Lower lobe of right lung (tissue), 2 donors: ENCODE measurements at regions not wholly inside any gene's neighbourhood (a gene's known extent, or its start where the extent isn't known, plus 50 kb on each side); places are given as distances from the start of the nearest gene placed in this dataset.

Experiments
- ATAC-seq, 2 donors: fragments of 200-7000 bp; cut with Tn5 transposase; one replicate each; pipeline ENCODE4 v1.9.1; 2020 to 2022; ENCODE audit warnings: mild to moderate bottlenecking in 2 of 2, moderate library complexity in 2 of 2
- DNase-seq: peaks from one replicate; pipeline ENCODE4 v3.0.0-alpha.2; 2020
- H3K27ac ChIP-seq: fragments of 200-600 bp; one replicate; pipeline ENCODE4 v1.8.0; 2022
- H3K27me3 ChIP-seq: fragments of 200-600 bp; one replicate; pipeline ENCODE4 v1.8.0; 2022; ENCODE audit warnings: low read depth
- H3K36me3 ChIP-seq: fragments of 200-600 bp; one replicate; pipeline ENCODE4 v1.8.0; 2022; ENCODE audit warnings: mild to moderate bottlenecking
- H3K4me1 ChIP-seq: fragments of 200-600 bp; one replicate; pipeline ENCODE4 v1.8.0; 2022
- H3K4me3 ChIP-seq: fragments of 200-600 bp; one replicate; pipeline ENCODE4 v1.8.0; 2022; ENCODE audit warnings: mild to moderate bottlenecking
- H3K9me3 ChIP-seq: fragments of 200-600 bp; one replicate; pipeline ENCODE4 v1.8.0; 2022
- intact Hi-C: fragments of 100-400 bp; cut with DNase I; formaldehyde crosslinking; loops from one replicate; pipeline ENCODE4 v1.11.0; 2022
- TF ChIP-seq, protein P1 (sequence below): fragments of 200-600 bp; IDR thresholded peaks from one replicate; pipeline ENCODE4 v1.8.0; 2022; ENCODE audit warnings: antibody characterized with exemption, mild to moderate bottlenecking
- donor health status: DM: no; HTN: yes; CAD: no; lungs with severe emphysema.

GRCh38 chr12:60093428-60093827, 497.6 kb downstream of the SLC16A7 start:
- H3K27ac ChIP-seq = no peak overlapping the region

DNA sequence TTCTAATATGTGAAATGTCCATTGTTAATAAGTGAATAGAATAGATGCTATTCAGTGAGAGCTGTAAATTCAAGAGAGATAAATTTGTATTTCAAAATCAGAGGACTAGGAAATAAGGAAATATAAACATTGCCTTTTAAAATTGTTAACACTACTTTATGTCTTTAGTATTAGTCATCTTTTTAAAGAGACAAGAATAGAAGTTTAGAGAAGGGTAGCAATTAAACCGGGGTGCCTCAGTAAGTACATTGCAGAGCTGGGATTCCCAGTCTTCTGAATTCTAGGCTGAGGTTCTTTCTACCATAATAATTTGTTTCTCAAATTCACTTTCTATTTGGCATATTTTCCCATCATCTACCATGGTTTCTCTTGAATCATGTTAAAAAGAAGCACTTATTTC, 498.6 kb downstream of the SLC16A7 start:
- intact Hi-C loops = no loop called here
- no peaks in the 10 kb centered on the region for H3K27me3 ChIP-seq
- TF ChIP-seq, protein P1, sequence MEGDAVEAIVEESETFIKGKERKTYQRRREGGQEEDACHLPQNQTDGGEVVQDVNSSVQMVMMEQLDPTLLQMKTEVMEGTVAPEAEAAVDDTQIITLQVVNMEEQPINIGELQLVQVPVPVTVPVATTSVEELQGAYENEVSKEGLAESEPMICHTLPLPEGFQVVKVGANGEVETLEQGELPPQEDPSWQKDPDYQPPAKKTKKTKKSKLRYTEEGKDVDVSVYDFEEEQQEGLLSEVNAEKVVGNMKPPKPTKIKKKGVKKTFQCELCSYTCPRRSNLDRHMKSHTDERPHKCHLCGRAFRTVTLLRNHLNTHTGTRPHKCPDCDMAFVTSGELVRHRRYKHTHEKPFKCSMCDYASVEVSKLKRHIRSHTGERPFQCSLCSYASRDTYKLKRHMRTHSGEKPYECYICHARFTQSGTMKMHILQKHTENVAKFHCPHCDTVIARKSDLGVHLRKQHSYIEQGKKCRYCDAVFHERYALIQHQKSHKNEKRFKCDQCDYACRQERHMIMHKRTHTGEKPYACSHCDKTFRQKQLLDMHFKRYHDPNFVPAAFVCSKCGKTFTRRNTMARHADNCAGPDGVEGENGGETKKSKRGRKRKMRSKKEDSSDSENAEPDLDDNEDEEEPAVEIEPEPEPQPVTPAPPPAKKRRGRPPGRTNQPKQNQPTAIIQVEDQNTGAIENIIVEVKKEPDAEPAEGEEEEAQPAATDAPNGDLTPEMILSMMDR = no peak
- no peaks in the 10 kb centered on the region for H3K4me1 ChIP-seq
- H3K36me3 ChIP-seq = no peaks in the 10 kb centered on the region
- ATAC-seq = no peak
- H3K27ac ChIP-seq = no peak overlapping the region
- H3K9me3 ChIP-seq = peaks cover 6% of the 10 kb centered on the region
- no peak overlapping the region for H3K4me3 ChIP-seq
- DNase-seq = no peak

More at GRCh38 chr12:60093428-60093827, 497.6 kb downstream of the SLC16A7 start:
- H3K9me3 ChIP-seq = no peaks in the 10 kb centered on the region
- no peaks in the 10 kb centered on the region for H3K27me3 ChIP-seq
- no peaks in the 10 kb centered on the region for H3K36me3 ChIP-seq
- no peak for DNase-seq
- H3K4me1 ChIP-seq = no peaks in the 10 kb centered on the region
- no peak for ATAC-seq
- TF ChIP-seq, protein P1 = no peak
- no peak overlapping the region for H3K4me3 ChIP-seq
- intact Hi-C loops = no loop called here

GRCh38 chr12:60096727-60097126, 500.9 kb downstream of the SLC16A7 start:
- intact Hi-C loops = no loop called here
- Histone ChIP-seq H3K27ac (no peak overlapping the region), H3K4me3 (no peak overlapping the region), H3K9me3 (peaks cover 13% of the 10 kb centered on the region), H3K36me3 (no peaks in the 10 kb centered on the region), H3K27me3 (no peaks in the 10 kb centered on the region), H3K4me1 (no peaks in the 10 kb centered on the region)
- DNase-seq (no peak), ATAC-seq (no peak)
- TF ChIP-seq, protein P1 = no peak

GRCh38 chr12:60100160-60100559, 504.3 kb downstream of the SLC16A7 start:
- no peaks in the 10 kb centered on the region for H3K4me1 ChIP-seq
- TF ChIP-seq, protein P1 = no peak
- no peak for ATAC-seq
- H3K27ac ChIP-seq = no peak overlapping the region
- no peak overlapping the region for H3K4me3 ChIP-seq
- no peaks in the 10 kb centered on the region for H3K36me3 ChIP-seq
- intact Hi-C loops = no loop called here
- no peaks in the 10 kb centered on the region for H3K27me3 ChIP-seq
- no peak for DNase-seq
- peaks cover 13% of the 10 kb centered on the region for H3K9me3 ChIP-seq

GRCh38 chr12:60100852-60101251, 505.0 kb downstream of the SLC16A7 start:
- intact Hi-C loops = no loop called here
- Histone ChIP-seq H3K4me3 (no peak overlapping the region), H3K4me1 (no peaks in the 10 kb centered on the region), H3K36me3 (no peaks in the 10 kb centered on the region), H3K9me3 (peaks cover 13% of the 10 kb centered on the region), H3K27ac (no peak overlapping the region), H3K27me3 (no peaks in the 10 kb centered on the region)
- TF ChIP-seq, protein P1 = no peak
- ATAC-seq (no peak), DNase-seq (no peak)

GRCh38 chr12:60101715-60102114, 505.9 kb downstream of the SLC16A7 start:
- Histone ChIP-seq H3K27me3 (no peaks in the 10 kb centered on the region), H3K4me1 (no peaks in the 10 kb centered on the region), H3K4me3 (no peak overlapping the region), H3K9me3 (peaks cover 13% of the 10 kb centered on the region), H3K27ac (no peak overlapping the region), H3K36me3 (no peaks in the 10 kb centered on the region)
- no peak for DNase-seq
- no peak for ATAC-seq
- TF ChIP-seq, protein P1 = no peak
- intact Hi-C loops = no loop called here
